ENCODE measurements at regions not wholly inside any gene's neighbourhood (a gene's known extent, or its start where the extent isn't known, plus 50 kb on each side); places are given as distances from the start of the nearest gene placed in this dataset.

DNA sequence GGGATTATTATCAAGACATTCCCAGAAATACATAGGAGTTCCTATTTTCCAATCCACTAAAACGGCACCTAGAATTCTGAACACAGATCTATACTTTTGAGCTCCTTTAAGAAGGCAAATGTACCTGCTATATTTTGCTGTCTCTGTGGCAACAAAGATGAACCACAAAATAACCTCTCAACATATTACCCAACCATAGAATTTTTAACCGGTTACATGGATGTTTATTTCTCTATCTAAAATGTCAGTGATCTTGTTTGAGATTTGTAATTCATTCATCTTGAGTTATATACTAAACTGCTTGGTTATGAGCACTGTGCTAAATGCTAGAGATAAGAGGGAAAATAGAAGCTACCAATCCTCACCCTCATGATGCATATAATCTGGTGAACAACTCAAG, 117.5 kb upstream of the HMGCLL1 start:
- no peak for ATAC-seq (ENCODE audit: poor library complexity)
- intact Hi-C loops (cut with DNase I) = no loop called here

DNA sequence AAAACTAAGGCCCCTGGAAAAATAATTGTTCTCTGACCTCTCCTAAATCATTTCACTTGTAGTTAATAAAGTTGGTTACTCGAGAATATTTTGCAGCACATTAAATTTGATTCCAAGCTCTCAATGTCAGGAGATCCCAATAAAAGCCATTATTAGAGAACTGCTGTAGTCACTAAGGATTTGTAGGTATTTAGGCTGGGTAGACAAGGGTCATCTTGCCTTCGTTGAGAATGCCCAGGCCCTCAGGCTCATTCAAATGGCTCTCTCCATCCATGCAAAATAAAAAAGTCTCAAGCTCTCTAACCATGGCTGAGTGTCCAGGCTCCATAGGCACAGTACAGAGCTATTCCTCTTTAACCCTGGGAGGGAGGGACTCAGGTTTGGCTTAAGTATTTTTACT, 117.0 kb upstream of the HMGCLL1 start:
- ATAC-seq (ENCODE audit: poor library complexity) = no peak
- no peak for DNase-seq
- intact Hi-C loops (cut with DNase I) = no loop called here

More for the DNA sequence above, 117.5 kb upstream of the HMGCLL1 start:
- DNase-seq = no peak

DNA sequence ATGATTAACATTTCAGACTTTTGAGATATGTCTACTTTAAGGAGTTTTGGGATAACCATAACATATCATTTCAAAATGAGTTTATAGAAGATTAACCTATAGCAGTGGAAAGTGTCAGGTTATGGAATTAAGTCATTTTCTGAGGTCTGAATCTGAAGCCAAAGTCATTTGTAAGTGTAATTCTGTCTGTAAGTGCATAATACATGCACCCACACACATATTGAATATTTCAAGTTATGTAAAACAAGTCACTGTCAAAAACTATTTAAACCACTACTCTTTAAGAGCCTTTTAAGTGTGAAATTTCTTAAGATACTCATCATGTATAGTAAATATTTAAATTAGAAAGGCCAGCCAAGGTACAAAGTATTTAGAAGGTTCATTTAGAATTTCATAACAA, 115.8 kb upstream of the HMGCLL1 start:
- no peak for ATAC-seq (ENCODE audit: poor library complexity)
- intact Hi-C loops (cut with DNase I) = no loop called here
- DNase-seq = no peak

DNA sequence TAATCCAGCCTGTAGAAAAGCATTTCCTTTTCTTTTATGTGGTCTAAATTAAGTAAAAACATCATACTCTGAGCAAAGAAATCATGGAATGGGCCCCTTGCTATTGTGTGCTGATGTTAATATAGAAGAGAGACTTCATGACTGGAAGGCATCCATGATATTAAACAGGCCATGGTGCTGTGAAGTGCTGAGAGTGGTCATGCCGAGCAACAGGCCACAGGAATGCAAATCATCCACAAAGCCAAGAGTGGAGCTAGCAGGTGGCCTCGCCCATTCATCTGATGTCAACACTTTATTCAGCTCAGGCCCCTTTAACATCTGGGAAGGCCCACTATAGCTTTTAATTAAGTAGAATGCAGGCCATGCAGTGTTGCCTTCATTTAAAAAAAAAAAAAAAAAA, 115.2 kb upstream of the HMGCLL1 start:
- DNase-seq (peak; percentile 36), ATAC-seq (ENCODE audit: poor library complexity) (peak; percentile 97)
- intact Hi-C loops (cut with DNase I) = no loop called here

DNA sequence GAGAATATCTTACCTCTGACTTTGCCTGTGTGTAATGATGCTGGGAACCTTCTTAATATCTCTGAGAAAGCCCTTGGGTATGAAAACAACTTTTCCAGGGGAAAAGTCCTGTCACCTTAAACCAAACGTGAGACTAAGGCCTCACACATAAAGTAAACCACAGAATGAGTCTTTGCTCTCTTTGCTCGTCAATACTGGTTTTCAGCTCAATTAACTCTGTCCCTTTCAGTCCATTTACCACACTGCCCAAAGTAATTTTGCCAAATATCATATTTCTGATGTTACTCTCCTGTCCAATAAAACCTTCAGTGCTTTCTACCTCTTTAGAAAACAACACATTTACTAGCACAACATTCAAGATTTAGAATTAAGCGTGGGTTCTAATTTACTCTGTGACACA, 100.5 kb upstream of the HMGCLL1 start:
- no peak for ATAC-seq (ENCODE audit: poor library complexity)
- intact Hi-C loops (cut with DNase I) = no loop called here
- DNase-seq = no peak

DNA sequence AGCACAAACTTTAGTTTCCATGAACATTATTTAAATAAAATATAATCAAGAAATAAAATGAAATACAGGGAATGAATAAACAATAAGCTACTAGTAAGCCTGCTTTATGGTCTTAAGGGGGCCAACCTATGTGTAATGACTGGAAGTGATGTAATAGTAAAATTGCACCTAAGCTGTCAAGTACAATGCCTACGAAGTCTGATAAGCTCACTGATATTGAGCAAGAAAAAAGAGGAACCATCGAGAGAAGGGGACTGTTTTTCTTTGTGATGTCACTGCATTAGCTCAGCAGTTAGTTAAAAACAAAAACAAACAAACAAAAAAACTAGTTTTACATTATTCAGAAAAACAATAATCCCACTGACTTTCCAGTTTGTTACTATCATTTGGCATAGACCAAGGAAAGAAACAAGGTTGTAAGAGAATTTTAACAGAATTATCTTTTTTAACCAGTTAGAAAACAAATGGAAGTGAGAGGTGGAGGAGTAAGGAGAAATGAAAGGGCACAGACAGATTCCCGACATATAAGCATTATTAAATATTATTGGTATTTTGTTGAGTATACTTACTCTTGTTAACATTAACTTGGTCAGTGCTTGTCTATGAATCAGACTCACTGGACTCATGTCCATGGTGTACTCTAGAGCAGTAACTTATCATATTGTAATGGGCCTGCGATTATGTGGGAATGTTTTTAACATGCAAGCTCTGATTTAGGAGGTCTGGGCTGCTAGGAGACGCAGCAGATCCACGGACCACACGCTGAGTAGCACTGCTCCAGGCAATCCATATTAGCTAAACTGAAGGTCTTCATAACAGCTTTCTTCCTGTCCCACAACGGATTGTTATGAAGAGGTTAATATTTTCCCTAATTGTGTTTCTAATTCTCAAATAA, 99.6 kb upstream of the HMGCLL1 start:
- no peak for DNase-seq
- ATAC-seq (ENCODE audit: poor library complexity) = no peak
- intact Hi-C loops (cut with DNase I) = no loop called here

DNA sequence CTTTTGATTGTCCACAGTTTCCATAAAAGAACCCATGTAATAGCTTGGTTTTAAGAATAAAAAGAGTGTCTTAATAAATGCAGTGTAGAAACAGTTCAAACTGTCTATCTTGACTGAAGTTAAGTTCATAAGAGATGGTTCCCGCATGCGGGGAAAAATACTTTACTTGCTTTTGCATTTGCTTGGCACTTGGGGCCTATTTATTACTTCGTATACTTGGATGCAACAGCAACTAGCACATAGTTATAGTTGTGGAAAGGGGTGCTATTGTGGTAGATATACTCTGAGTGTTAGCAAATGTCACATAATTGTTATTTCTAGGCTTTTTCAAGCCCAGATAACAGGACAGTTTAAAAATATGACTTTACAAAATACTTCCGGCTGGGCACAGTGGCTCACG, 97.7 kb upstream of the HMGCLL1 start:
- intact Hi-C loops (cut with DNase I) = no loop called here
- ATAC-seq (ENCODE audit: poor library complexity) = no peak
- no peak for DNase-seq

DNA sequence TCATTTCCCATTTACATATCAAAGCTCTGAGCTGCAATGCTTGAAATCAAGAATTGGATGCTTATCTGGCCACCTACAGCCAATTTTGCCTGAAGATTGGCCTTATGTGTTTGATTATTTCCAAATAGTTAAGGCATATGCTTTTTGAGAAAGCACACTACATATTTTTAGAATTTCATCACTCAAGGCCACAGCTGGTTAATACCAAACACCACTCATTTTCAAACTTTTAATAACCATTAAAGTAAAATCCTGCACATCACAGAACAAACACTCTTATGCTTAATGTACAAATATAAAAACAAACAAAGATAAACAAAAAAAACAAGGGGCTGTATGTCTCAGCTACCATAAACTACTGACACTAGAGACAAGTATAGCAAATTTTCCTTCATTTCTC, 96.9 kb upstream of the HMGCLL1 start:
- intact Hi-C loops (cut with DNase I) = no loop called here
- no peak for ATAC-seq (ENCODE audit: poor library complexity)
- no peak for DNase-seq

DNA sequence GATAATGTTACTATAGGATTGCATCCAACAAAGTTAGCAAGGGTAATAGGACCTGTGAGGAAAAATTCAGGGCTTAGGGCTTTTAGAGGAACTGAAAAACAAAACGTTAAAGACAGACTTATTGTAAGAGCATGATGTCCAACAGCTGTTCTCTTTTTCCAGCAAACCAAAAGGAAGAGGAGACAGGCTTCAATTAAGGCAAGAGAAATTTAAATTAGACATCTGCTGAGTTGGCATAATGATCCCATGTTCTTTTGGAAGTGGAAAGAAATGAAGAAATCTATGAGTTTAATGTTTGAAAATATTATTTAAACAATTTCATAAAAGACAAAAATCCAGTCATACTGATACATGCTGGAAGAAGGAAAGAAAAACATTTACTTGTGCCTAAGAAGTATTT, 95.7 kb upstream of the HMGCLL1 start:
- DNase-seq (no peak), ATAC-seq (ENCODE audit: poor library complexity) (no peak)
- intact Hi-C loops (cut with DNase I) = no loop called here

DNA sequence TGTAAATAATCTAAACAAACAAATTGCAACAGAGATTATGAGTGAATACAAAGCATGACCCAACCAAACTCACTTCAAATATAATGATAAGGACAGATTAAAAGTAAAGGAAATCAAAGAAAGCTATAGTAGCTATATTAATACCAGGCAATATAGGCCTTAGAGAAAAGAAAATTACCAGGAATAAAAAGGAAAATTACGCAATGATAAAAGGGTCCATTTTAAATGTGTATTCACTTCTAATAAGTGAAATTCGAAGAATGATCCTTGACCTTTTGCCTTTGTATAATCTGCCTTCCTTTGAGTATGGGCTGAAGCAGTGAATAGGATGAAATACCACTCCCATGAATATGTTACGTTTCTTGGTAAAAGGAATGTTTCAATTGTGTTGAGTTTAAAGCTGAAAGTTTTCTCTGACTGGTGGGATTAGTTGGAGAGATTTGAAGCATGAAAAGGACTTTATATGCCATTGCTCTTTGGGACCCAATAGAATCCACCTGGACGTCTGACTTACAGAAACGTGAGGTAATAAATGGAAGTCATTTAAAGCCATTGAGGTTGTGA, 91.9 kb upstream of the HMGCLL1 start:
- DNase-seq (no peak), ATAC-seq (ENCODE audit: poor library complexity) (no peak)
- intact Hi-C loops (cut with DNase I) = no loop called here

DNA sequence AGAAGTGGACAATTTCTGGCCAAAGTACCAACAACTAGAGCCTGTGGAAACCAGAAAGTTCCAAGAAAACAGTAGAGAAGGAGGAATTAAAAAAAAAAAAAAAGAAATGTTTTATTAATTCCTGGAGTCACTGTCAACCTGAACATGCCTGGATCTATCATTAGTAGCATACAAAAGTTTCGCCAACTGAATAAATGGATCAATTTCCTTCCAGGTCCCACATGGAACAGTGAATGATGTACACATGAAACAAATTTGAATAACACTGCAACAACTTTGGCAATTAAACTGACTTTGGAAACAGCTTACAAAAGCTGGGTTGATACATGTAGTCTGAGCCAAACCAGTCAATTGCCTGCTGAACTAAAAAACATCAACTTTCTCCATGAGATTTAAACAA, 90.0 kb upstream of the HMGCLL1 start:
- ATAC-seq (ENCODE audit: poor library complexity) (peak; percentile 41), DNase-seq (no peak)
- intact Hi-C loops (cut with DNase I) = no loop called here

DNA sequence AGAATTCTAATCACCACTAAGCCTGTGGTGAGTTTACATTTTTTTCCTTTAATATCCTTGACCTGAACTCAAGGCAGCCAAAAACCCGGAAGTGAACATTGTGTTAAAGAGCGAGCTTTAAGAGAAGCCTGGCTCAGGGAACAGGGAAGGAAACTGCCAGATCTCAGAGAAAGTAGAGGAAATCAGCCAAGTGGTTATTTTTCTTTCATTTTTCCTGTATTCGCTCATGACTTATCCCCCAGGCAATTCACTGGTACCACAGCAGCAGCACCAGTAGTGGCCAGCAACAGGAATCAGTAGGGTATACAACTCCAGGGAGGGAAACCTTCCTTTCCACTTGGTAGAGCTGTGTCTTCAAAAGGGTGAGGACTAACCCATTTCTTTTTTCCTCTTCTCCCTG, 89.6 kb upstream of the HMGCLL1 start:
- DNase-seq (no peak), ATAC-seq (ENCODE audit: poor library complexity) (peak; percentile 85)
- intact Hi-C loops (cut with DNase I) = no loop called here

DNA sequence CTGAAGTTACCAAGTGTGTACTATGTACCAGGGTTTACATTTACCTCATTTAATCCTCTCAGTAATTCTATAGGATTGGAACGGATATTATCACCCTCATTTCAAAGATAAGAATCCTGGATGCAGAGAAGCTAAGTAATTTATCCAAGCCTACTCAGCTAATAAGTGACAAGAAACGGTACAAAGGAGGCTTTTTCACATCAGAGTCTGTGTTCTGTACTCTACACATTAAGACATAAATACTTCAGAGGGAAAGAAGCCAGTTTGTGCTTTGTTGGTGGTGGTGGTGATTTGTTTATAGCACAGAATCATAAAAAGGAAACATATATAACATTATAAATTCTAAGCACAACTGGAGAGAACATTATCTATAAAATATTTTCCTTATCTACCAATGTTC, 88.3 kb upstream of the HMGCLL1 start:
- no peak for ATAC-seq (ENCODE audit: poor library complexity)
- intact Hi-C loops (cut with DNase I) = no loop called here
- DNase-seq = no peak

DNA sequence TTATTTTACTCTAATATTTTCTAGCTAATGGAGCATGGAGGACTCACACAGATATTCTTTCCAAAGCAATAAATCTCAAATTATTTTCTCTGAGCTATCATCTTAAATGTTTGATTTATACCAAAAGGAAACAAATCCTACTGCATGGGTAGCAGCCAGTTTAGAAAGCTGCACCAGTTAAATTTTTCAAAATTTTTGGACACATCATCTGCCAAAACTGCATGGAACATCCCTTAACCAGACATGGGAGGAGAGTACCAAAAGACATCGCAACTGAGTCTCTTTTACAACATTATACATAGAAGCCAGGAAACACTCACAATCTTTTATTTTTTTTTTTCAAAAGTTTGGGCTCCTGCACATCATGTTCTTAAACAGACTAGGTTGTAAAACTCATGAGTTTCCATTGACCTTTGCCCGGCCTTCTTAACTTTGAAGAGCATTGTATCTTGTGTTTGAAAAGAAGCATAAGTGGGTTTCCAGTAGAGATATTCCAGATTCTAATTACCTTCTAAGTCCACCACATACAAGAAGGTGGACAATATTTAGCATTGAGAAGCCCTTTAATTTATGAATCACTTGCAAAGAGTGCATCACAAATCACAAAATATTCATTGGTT, 87.7 kb upstream of the HMGCLL1 start:
- intact Hi-C loops (cut with DNase I) = no loop called here
- no peak for DNase-seq
- ATAC-seq (ENCODE audit: poor library complexity) = no peak

DNA sequence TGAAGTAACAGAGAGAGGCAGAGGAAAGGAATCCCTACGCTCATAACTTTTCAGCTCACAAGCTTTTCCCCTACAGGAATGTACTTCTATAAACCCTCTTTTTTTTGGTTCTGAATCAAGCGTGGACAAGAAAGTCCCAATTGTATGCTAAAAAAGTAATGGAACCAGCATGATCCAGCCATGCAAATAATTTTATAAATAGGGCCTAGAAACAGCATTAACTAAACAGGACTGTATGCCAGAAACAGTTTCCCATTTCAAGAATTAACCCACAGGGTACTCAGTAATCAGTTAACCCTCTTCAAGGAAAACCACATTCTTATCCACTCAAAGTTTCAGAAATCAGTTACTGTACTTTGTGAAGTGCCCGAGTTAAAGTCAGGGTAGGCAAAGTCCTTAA, 87.0 kb upstream of the HMGCLL1 start:
- DNase-seq (no peak), ATAC-seq (ENCODE audit: poor library complexity) (no peak)

DNA sequence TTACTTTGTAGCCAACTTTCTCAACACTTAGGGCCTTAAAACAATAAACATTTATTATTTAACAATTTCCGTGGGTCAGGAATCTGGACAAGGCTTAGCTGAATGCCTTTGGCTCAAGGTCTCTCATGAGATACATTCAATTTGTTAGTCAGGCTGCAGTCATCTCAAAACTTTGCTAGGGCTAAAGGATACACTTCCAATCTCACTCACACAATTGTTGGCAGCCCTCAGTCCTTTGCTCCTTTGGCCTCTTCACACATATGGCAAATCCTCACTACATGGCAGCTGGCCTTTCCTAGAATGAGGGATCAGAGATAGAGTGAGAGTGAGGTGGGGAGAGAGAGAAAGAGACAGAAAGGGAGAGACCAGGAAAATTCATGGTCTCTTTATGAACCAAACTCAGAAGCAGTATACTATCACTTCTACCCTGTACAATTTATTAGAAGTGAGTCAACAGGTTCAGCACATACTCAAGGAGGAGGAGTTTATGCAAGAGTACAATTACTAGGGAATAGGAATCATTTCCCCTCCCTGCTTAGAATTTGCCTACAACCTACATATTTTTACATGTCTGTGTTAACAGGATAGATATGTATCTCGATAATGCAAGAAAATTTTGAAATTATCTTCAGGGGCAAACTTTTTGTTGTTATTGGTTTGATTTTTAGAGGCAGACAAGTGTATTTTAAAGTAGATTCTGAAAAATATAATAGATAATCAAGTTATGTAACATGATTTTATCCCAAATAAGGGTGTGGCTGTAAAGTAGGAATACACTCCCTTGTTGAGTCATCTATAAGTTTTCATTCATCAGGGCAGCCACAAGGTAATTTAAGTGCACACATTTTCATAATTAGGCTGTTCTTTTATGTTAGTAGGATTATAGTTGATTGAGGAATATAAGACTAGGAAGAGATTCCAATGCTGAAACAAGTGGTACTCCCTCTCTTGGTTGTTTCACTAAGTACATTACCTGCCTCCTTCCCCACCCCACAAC, 85.9 kb upstream of the HMGCLL1 start:
- ATAC-seq (ENCODE audit: poor library complexity) (no peak), DNase-seq (no peak)
- intact Hi-C loops (cut with DNase I) = no loop called here

More for the DNA sequence above, 87.0 kb upstream of the HMGCLL1 start:
- intact Hi-C loops (cut with DNase I) = no loop called here

DNA sequence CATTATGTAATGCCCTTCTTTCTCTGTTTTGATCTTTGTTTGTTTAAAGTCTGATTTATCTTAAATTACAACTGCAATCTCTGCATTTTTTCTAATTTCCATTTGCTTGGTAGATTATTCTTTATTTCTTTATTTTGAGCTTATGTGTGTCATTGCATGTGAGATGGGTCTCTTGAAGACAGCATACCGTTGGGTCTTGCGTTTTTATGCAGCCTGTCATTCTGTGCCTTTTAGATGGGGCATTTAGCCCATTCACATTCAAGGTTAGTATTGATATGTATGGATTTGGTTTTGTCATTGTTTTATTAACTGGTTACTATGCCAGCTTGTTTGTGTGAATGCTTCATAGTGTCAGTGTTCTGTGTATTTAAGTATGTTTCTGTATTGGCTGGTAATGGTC, 84.9 kb upstream of the HMGCLL1 start:
- intact Hi-C loops (cut with DNase I) = no loop called here
- no peak for ATAC-seq (ENCODE audit: poor library complexity)
- no peak for DNase-seq

DNA sequence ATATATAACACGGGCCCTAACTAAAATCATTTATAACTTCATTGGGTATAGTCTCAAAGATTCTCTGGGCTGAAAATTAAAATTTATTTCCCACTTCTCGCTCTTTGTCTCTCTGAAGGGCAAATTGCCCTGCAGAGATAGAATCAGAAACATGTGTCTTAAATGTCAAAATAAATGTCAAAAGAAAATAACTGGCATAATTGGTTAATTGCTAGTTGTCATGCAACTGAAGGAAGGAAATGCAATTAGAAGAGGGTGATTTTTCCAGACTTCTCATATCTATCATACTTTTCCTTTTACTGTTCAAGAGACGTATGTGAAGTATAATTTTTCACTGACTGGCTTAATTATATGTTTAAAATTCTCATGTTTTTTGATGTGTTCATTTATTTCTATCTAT, 80.3 kb upstream of the HMGCLL1 start:
- intact Hi-C loops (cut with DNase I) = no loop called here
- DNase-seq (no peak), ATAC-seq (ENCODE audit: poor library complexity) (no peak)

DNA sequence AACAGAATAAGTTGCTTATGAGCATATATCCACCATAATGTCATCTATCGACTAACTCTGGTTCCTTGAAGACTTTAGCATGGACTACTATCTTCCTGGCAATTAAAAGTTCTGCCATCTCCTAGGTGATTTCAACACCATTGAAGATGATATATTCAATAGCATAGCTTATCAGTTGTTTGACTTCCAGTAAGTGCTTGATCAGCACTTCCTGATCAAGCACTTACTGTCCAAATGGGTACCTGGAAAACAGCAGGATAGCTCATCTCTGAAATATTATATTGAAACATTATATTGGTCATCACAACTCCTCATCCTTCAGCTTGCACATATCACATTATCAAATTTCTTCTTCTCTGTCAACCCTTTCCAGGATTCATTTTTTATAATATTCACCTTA, 75.5 kb upstream of the HMGCLL1 start:
- DNase-seq = no peak
- ATAC-seq (ENCODE audit: poor library complexity) = no peak
- intact Hi-C loops (cut with DNase I) = no loop called here

All from Right ventricle myocardium superior (tissue), 1 donor.